Testis (tissue), 2 donors: ENCODE measurements at regions not wholly inside any gene's neighbourhood (a gene's known extent, or its start where the extent isn't known, plus 50 kb on each side); places are given as distances from the start of the nearest gene placed in this dataset.
A peak's percentile ranks its signal among the peaks of the same experiment; 100 is the strongest.

Experiments used
- DNase-seq: peaks from one replicate; pipeline ENCODE4 v3.0.0-alpha.2; 2019
- H3K27ac ChIP-seq, 2 donors: fragments of 200-600 bp; sonication (generic); one replicate each; pipeline ENCODE4 v1.5.1; 2019
- H3K27me3 ChIP-seq: fragments of 200-600 bp; sonication (generic); one replicate; pipeline ENCODE4 v1.5.1; 2019
- H3K36me3 ChIP-seq: fragments of 200-600 bp; sonication (generic); one replicate; pipeline ENCODE4 v1.5.1; 2017; ENCODE audit warnings: low read depth; ENCODE audit errors: missing control alignments
- H3K4me1 ChIP-seq: fragments of 200-600 bp; sonication (generic); one replicate; pipeline ENCODE4 v1.5.1; 2019
- H3K4me3 ChIP-seq, 2 donors: fragments of 200-600 bp; sonication (generic); one replicate each; pipeline ENCODE4 v1.5.1; 2017 to 2019
- H3K9me3 ChIP-seq: fragments of 200-600 bp; sonication (generic); one replicate; pipeline ENCODE4 v1.5.1; 2017
- POLR2A ChIP-seq: fragments of 450-650 bp; IDR thresholded peaks from one replicate; pipeline ENCODE4 v1.6.1; 2017; ENCODE audit warnings: antibody characterized with exemption, mild to moderate bottlenecking, moderate library complexity
- WGBS, 2 donors: methylation state at CpG; one replicate each; pipeline ENCODE4 v1.1.5; 2018; 5-methylcytosine and 5-hydroxymethylcytosine counted together
- intact Hi-C: fragments of 100-400 bp; cut with DNase I; formaldehyde crosslinking; loops from one replicate; pipeline ENCODE4 v1.15.1; 2023; ENCODE audit warnings: low total_unique reads
- TF ChIP-seq, protein P1 (sequence below), 3 experiments: fragments of 450-650 bp in 2 of 3; fragments of 200-600 bp in 1 of 3; sonication (generic) in 1 of 3; IDR thresholded peaks; one replicate each; pipeline ENCODE4 v1.5.1; 2016 to 2019; ENCODE audit warnings: antibody characterized with exemption in 3 of 3, mild to moderate bottlenecking in 2 of 3, moderate library complexity in 1 of 3

- H3K36me3 ChIP-seq, result no peaks in the 10 kb centered on the region
- WGBS, 2 donors, result 88 to 89% methylated on average over 6 of the region's 6 CpGs
- intact Hi-C loops, result no loop called here
- TF ChIP-seq POLR2A, result no peak
- TF ChIP-seq, protein P1, sequence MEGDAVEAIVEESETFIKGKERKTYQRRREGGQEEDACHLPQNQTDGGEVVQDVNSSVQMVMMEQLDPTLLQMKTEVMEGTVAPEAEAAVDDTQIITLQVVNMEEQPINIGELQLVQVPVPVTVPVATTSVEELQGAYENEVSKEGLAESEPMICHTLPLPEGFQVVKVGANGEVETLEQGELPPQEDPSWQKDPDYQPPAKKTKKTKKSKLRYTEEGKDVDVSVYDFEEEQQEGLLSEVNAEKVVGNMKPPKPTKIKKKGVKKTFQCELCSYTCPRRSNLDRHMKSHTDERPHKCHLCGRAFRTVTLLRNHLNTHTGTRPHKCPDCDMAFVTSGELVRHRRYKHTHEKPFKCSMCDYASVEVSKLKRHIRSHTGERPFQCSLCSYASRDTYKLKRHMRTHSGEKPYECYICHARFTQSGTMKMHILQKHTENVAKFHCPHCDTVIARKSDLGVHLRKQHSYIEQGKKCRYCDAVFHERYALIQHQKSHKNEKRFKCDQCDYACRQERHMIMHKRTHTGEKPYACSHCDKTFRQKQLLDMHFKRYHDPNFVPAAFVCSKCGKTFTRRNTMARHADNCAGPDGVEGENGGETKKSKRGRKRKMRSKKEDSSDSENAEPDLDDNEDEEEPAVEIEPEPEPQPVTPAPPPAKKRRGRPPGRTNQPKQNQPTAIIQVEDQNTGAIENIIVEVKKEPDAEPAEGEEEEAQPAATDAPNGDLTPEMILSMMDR (IDR thresholded peaks at IDR 0.05), result no peak
- H3K4me3 ChIP-seq, result no peak overlapping the region
- H3K9me3 ChIP-seq, result no peaks in the 10 kb centered on the region
- H3K27ac ChIP-seq, result no peak overlapping the region
- H3K4me1 ChIP-seq, result no peaks in the 10 kb centered on the region
- no peak for DNase-seq
- no peaks in the 10 kb centered on the region for H3K27me3 ChIP-seq
These were observed 250.9 kb downstream of the BCL11A start for GRCh38 chr2:60302377-60303126.

GRCh38 chr2:60301726-60302125 lies 251.7 kb downstream of the BCL11A start:
- Histone ChIP-seq H3K27me3 (no peaks in the 10 kb centered on the region), H3K9me3 (no peaks in the 10 kb centered on the region), H3K4me1 (no peaks in the 10 kb centered on the region), H3K4me3 (no peak overlapping the region), H3K27ac (no peak overlapping the region), H3K36me3 (no peaks in the 10 kb centered on the region)
- no peak for TF ChIP-seq POLR2A
- TF ChIP-seq, protein P1 (IDR thresholded peaks at IDR 0.05), result no peak
- WGBS, 2 donors, result 78 to 86% methylated on average over 3 of the region's 3 CpGs
- DNase-seq, result no peak
- intact Hi-C loops, result no loop called here

DNA sequence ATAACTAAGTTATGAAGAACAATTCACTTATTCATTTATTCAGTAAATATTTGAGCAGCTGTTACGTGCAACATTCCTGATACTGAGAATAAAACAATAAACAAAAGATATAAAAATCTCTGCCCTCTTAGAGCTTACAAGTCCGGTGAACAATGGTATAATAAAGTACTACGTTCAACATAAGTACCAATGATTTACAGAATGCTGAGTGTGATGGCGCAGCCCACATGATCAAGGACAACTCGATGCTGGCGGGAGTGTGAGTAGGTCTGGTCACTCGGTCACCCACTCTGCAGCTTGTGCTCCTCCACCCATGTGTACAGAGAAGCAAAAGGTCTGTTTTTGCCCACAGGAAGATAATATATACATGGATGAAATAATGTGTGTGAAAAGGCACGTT lies 254.3 kb downstream of the BCL11A start:
- no peak overlapping the region for H3K4me3 ChIP-seq
- H3K36me3 ChIP-seq, result no peaks in the 10 kb centered on the region
- no peak for TF ChIP-seq POLR2A
- TF ChIP-seq, protein P1 (IDR thresholded peaks at IDR 0.05), result no peak
- no peak for DNase-seq
- intact Hi-C loops, result no loop called here
- no peak overlapping the region for H3K27ac ChIP-seq
- no peaks in the 10 kb centered on the region for H3K4me1 ChIP-seq
- no peaks in the 10 kb centered on the region for H3K27me3 ChIP-seq
- 72 to 78% methylated on average over 8 of the region's 8 CpGs for WGBS, 2 donors
- H3K9me3 ChIP-seq, result no peaks in the 10 kb centered on the region

DNA sequence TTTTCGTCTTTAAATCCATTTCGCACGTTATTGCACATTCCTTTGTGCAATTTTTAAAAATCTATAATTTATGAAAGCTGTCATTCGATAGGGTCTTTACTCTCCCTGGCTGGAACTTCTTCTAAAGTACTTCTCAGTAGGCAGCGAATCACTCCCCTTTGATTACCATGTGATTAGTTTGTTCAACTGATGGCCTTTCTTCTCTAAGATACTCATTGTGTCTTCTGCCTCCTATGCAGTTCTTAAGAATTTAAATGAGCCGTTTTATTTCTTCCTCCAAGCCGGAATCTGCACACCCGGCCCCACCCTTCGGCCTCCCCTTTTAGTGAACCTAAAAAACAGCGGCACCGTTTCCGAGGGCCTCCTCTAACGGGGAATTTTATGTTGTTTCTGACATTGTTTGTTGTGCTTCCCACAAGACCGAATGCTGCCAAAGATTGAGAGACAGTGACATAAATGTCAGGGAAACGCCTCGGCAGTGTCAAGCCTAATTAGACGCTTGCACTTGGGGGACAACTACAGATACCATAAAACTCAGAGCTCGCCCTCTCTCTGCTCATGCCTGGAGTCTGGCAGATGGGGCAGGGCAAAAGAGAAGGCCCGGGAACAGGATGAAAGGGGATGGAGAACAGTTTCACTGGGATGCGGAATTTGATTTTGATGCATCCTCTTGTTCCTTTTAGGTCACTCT lies 255.3 kb downstream of the BCL11A start:
- Histone ChIP-seq H3K27ac (no peak overlapping the region), H3K4me3 (peak overlapping the region; percentile 7 to 35), H3K4me1 (no peaks in the 10 kb centered on the region), H3K9me3 (no peaks in the 10 kb centered on the region), H3K36me3 (no peaks in the 10 kb centered on the region), H3K27me3 (no peaks in the 10 kb centered on the region)
- intact Hi-C loops, result no loop called here
- 48 to 49% methylated on average over 20 of the region's 20 CpGs for WGBS, 2 donors
- DNase-seq, result no peak
- TF ChIP-seq, protein P1 (IDR thresholded peaks at IDR 0.05), result no peak
- TF ChIP-seq POLR2A, result no peak
